Endodermal cell (in vitro differentiated cells): ENCODE measurements at regions not wholly inside any gene's neighbourhood (a gene's known extent, or its start where the extent isn't known, plus 50 kb on each side); places are given as distances from the start of the nearest gene placed in this dataset.

Experiments
- DNase-seq: peaks from one replicate; pipeline ENCODE4 v3.0.0-alpha.2; 2017
- H3K27ac ChIP-seq: 2 replicates; pipeline ENCODE4 v1.5.1; 2013; ENCODE audit warnings: mild to moderate bottlenecking, low read depth, low read length, moderate library complexity
- H3K27me3 ChIP-seq: 2 replicates; pipeline ENCODE4 v1.6.1; 2013; ENCODE audit warnings: mild to moderate bottlenecking, low read length, moderate library complexity; ENCODE audit not compliant: insufficient read depth, control insufficient read depth, poor library complexity, severe bottlenecking
- H3K36me3 ChIP-seq: 2 replicates; pipeline ENCODE4 v1.7.0; 2013; ENCODE audit warnings: mild to moderate bottlenecking, low read length, moderate library complexity; ENCODE audit not compliant: control insufficient read depth, insufficient read depth
- H3K4me1 ChIP-seq: one replicate; pipeline ENCODE4 v1.7.0; 2013; ENCODE audit warnings: low read length; ENCODE audit not compliant: control insufficient read depth, insufficient read depth
- H3K4me3 ChIP-seq: 2 replicates; pipeline ENCODE4 v1.5.1; 2013; ENCODE audit warnings: mild to moderate bottlenecking, low read length, moderate library complexity
- H3K9ac ChIP-seq: 2 replicates; pipeline ENCODE4 v1.6.1; 2013; ENCODE audit warnings: mild to moderate bottlenecking, low read length, moderate library complexity; ENCODE audit not compliant: poor library complexity, severe bottlenecking; ENCODE audit errors: extremely low read depth
- H3K9me3 ChIP-seq: 2 replicates; pipeline ENCODE4 v1.6.1; 2013; ENCODE audit warnings: mild to moderate bottlenecking, low read length, moderate library complexity; ENCODE audit not compliant: control insufficient read depth
- H3K27ac Mint-ChIP-seq: 2 replicates; pipeline ENCODE4 v1.8.0; 2020; ENCODE audit warnings: mixed read lengths
- H3K27me3 Mint-ChIP-seq: 2 replicates; pipeline ENCODE4 v1.8.0; 2021; ENCODE audit warnings: mild to moderate bottlenecking, mixed read lengths; ENCODE audit not compliant: insufficient read depth
- H3K36me3 Mint-ChIP-seq: 2 replicates; pipeline ENCODE4 v1.8.0; 2020; ENCODE audit warnings: low read depth, mixed read lengths
- H3K4me1 Mint-ChIP-seq: 2 replicates; pipeline ENCODE4 v1.8.0; 2020; ENCODE audit warnings: mixed read lengths
- H3K4me3 Mint-ChIP-seq: 2 replicates; pipeline ENCODE4 v1.8.0; 2020; ENCODE audit warnings: mild to moderate bottlenecking, moderate library complexity, mixed read lengths
- H3K9me3 Mint-ChIP-seq: 2 replicates; pipeline ENCODE4 v1.8.0; 2020; ENCODE audit warnings: mild to moderate bottlenecking, mixed read lengths
- WGBS, 2 experiments: methylation state at CpG; one replicate each; pipeline versions ENCODE4 v1.1.5 to v1.1.7; 2013; ENCODE audit warnings: missing lambda C conversion rate in 2 of 2, mixed read lengths in 1 of 2; ENCODE audit not compliant: insufficient coverage in 1 of 2, insufficient read length in 1 of 2; 5-methylcytosine and 5-hydroxymethylcytosine counted together
- TF ChIP-seq, protein P1 (sequence below): fragments of 200-600 bp; sonication (generic); conservative IDR thresholded peaks from 2 replicates; pipeline ENCODE4 v1.5.0; 2021; ENCODE audit warnings: antibody characterized with exemption, mild to moderate bottlenecking

DNA sequence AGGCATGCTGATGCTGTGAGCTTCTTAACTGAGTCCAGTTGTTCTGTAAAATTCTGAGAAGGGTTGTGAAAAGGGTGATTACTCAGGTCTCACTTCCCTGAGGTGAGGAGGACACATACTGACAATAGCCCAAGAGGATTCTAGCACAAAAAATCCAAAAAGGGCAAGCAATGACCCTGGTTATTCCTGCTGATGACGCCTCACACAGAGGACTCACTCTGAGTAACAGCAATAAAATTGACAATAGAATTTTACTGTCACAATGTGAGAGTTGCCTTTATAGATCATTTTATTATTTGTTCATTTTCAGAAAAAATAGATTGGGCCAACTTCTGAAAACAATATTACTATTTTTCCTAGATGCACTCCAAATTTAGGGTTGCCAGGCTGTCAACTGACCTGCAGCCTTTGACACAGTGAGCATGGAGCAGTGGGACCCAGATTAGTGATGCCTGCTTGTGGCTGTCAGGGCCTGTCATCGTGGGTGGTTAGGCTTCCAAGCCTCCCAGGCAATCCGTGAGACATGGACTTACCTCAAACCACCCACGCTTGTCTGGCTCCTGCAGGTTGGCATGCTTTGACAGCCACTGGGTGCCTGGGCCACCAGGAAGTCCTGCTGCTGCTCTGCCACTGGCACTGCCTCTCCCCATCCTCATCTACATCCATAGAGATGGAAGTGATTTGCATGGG, 396.0 kb upstream of the THBS1 start:
- Mint-ChIP-seq H3K9me3 (no peaks in the 10 kb centered on the region), H3K4me1 (peaks cover 4% of the 10 kb centered on the region), H3K4me3 (no peak overlapping the region), H3K27me3 (peaks cover 3% of the 10 kb centered on the region), H3K36me3 (no peaks in the 10 kb centered on the region), H3K27ac (no peak overlapping the region)
- H3K36me3 ChIP-seq: no peaks in the 10 kb centered on the region
- H3K9me3 ChIP-seq: no peaks in the 10 kb centered on the region
- 88 to 100% methylated on average over 1 to 4 of the region's 4 CpGs for WGBS, 2 experiments
- no peak overlapping the region for H3K9ac ChIP-seq
- TF ChIP-seq, protein P1, sequence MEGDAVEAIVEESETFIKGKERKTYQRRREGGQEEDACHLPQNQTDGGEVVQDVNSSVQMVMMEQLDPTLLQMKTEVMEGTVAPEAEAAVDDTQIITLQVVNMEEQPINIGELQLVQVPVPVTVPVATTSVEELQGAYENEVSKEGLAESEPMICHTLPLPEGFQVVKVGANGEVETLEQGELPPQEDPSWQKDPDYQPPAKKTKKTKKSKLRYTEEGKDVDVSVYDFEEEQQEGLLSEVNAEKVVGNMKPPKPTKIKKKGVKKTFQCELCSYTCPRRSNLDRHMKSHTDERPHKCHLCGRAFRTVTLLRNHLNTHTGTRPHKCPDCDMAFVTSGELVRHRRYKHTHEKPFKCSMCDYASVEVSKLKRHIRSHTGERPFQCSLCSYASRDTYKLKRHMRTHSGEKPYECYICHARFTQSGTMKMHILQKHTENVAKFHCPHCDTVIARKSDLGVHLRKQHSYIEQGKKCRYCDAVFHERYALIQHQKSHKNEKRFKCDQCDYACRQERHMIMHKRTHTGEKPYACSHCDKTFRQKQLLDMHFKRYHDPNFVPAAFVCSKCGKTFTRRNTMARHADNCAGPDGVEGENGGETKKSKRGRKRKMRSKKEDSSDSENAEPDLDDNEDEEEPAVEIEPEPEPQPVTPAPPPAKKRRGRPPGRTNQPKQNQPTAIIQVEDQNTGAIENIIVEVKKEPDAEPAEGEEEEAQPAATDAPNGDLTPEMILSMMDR: no peak
- no peaks in the 10 kb centered on the region for H3K27me3 ChIP-seq
- no peak overlapping the region for H3K27ac ChIP-seq
- no peak overlapping the region for H3K4me3 ChIP-seq
- no peak for DNase-seq
- no peaks in the 10 kb centered on the region for H3K4me1 ChIP-seq

DNA sequence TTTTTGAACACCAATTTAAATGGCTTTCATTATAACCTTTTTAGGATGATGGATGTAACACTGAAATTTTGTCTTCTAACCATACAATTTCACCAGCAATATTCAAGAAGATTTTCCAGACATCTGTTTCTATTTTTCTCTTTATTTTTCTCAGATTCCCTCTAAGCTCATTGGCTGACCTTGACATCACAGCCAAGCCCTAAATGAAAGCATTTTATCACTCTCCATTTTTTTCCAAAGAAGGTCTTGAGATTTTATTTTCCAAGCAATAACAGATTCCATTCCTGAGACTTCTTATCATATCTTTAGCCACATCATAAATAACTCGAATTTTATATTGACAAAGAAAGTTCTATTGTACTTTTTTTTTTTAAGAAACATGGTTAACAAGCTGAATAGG, 392.6 kb upstream of the THBS1 start:
- no peaks in the 10 kb centered on the region for H3K4me1 ChIP-seq
- H3K4me1 Mint-ChIP-seq: no peaks in the 10 kb centered on the region
- H3K27me3 ChIP-seq: no peaks in the 10 kb centered on the region
- H3K27ac Mint-ChIP-seq: no peak overlapping the region
- H3K9me3 Mint-ChIP-seq: no peaks in the 10 kb centered on the region
- no peak overlapping the region for H3K4me3 Mint-ChIP-seq
- H3K27ac ChIP-seq: no peak overlapping the region
- H3K27me3 Mint-ChIP-seq: peaks cover 3% of the 10 kb centered on the region
- no peaks in the 10 kb centered on the region for H3K9me3 ChIP-seq
- 86% methylated on average over 1 of the region's 1 CpG; no CpG with 5 or more reads in 1 of the 2 experiments for WGBS, 2 experiments
- H3K4me3 ChIP-seq: no peak overlapping the region
- TF ChIP-seq, protein P1: no peak
- no peaks in the 10 kb centered on the region for H3K36me3 Mint-ChIP-seq
- no peak overlapping the region for H3K9ac ChIP-seq
- no peak for DNase-seq
- no peaks in the 10 kb centered on the region for H3K36me3 ChIP-seq

DNA sequence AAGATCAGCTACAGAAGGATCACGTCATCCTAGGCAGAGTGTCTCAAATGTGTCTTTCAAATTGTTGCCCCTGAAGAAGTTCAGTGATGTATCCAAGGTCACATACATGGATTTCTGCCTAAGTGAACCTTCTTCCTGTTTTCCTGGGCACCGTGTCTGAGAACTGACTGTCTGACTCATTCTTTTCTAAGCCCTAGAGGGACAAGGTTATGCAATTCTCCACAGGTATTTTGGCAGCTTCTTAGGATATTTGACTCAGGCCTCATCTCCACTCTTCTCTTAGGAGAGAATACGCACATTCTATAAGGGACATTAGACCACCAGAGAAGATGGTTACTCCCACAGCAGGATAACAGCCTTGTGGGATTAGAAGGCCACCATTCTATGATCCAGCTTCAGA, 391.9 kb upstream of the THBS1 start:
- H3K4me3 ChIP-seq: no peak overlapping the region
- no peaks in the 10 kb centered on the region for H3K9me3 ChIP-seq
- no peaks in the 10 kb centered on the region for H3K4me1 Mint-ChIP-seq
- H3K4me1 ChIP-seq: no peaks in the 10 kb centered on the region
- no peaks in the 10 kb centered on the region for H3K36me3 ChIP-seq
- TF ChIP-seq, protein P1: no peak
- H3K9ac ChIP-seq: no peak overlapping the region
- no peaks in the 10 kb centered on the region for H3K36me3 Mint-ChIP-seq
- WGBS, 2 experiments: 85 to 91% methylated on average over 3 of the region's 3 CpGs
- no peak overlapping the region for H3K4me3 Mint-ChIP-seq
- H3K27me3 Mint-ChIP-seq: peaks cover 3% of the 10 kb centered on the region
- no peaks in the 10 kb centered on the region for H3K9me3 Mint-ChIP-seq
- H3K27ac Mint-ChIP-seq: no peak overlapping the region
- no peaks in the 10 kb centered on the region for H3K27me3 ChIP-seq
- no peak overlapping the region for H3K27ac ChIP-seq
- DNase-seq: no peak
